ENCODE measurements at regions not wholly inside any gene's neighbourhood (a gene's known extent, or its start where the extent isn't known, plus 50 kb on each side); places are given as distances from the start of the nearest gene placed in this dataset.

GRCh38 chr10:131762789-131763696 is 137.8 kb upstream of the PPP2R2D start:
- TF ChIP-seq POLR2A (IDR thresholded peaks at IDR 0.05) (no peak), CTCF (IDR thresholded peaks at IDR 0.05) (no peak)
